CD4-positive, alpha-beta T cell treated with Interleukin-17A for 4 hours (primary cell): ENCODE measurements at regions not wholly inside any gene's neighbourhood (a gene's known extent, or its start where the extent isn't known, plus 50 kb on each side); places are given as distances from the start of the nearest gene placed in this dataset.

ENCODE experiments used
- DNase-seq: peaks from one replicate; pipeline ENCODE4 v3.0.0-alpha.2; 2020; ENCODE audit warnings: mixed read lengths

DNA sequence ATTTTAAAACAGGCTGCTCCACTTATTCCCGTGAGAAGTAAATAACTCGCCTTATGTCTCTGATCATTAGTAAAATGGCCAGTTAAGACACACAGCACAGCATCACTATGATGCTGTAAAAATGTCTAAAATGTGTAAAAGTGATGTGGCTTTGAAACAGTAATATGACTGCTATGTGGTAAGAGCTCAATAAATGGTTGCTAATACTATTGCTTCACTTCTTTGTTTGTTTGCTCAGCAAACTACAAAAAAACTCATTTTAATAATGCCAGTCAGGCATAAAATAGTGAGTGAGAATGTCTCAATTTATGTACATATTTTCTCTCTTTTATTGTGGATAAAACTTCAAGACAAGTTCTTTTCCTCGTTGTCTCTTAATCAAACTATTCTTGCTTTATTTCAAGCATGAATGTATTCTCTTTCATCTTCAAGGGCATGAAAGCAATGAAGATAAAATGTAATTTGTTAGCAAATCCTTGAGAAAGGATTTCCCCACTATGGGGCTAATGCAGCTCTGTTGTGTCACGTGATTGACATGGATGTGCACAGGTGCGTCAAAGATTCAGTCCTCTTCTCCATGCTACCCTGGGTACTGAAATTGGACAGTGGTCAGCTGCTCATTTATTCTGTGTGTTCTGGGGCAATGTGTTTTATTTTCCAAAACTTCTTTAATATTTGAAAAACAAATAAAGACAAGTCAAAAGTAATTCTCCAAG lies 387.2 kb downstream of the TRIB2 start:
- DNase-seq: no peak

DNA sequence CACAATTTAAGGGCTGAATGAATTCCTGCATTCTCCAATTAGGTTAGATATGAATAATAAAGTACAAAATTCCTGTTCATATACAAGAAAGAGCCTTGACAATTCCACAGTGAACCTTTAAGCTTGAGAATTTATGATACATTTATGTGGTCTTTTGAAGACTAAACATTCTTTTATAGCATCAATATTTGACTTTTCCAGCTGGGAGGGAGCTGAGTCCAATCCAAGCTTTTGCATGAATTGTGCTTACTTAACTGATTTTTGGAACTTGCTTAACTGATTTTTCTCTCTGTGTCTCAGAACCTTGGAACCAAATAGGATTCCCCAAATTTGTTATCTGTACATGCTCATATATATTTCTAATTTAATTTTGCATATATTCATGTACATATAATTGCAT lies 388.0 kb downstream of the TRIB2 start:
- DNase-seq: no peak

DNA sequence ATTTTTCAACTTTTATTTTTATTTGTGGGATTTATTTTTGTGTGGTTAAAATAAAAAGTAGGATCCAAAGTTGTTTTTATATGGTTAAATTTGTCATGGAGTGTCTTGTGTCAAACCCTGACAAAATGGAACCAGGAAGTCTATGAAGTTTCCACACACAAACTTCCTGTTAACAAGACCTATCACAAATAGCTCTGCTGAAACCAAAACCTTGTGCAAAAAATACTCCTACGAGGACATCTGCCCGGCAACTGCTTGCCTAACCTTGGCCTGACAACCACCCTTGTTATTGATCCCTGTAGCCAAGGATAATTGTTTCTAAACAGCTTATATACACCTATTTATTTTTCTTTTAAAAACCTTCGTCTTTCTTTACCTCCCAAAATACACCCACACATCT lies 389.6 kb downstream of the TRIB2 start:
- DNase-seq: no peak

DNA sequence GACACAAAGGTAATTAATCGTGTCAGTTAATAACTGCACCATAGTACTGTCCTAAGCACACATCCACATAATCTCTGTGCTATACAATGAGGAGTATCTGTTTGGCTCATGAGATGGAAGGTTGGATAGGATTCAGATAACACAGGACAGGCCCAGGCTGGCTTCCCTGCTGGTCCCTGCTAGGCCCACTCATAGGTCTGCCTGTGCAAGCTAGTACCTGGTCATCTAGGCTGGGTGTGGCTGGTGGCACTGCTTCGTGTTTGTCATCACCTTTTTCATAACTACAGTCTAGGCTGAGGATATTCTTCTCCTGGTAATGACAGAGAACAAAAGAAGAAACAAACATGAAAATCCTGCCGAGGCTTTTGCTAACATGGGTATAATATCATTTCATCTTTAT lies 392.8 kb downstream of the TRIB2 start:
- no peak for DNase-seq

DNA sequence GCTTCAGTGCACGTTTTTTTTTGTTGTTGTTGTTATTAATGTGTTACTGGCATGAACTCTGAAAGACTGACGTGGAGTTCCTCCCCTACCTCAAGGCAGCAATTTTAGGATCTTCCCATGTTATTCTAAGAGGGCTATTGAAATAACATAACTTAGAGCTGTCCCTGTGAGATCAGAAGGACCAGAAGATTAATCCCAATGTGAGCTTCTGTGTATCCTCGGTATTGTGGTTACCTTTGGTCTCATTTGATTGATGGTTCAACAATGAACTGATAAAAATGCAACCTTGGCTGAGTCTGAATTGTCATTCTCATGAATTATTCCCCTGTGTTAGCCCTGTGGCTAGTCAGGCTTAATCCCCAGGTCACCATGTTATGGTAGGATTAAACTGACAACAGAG lies 394.1 kb downstream of the TRIB2 start:
- no peak for DNase-seq

DNA sequence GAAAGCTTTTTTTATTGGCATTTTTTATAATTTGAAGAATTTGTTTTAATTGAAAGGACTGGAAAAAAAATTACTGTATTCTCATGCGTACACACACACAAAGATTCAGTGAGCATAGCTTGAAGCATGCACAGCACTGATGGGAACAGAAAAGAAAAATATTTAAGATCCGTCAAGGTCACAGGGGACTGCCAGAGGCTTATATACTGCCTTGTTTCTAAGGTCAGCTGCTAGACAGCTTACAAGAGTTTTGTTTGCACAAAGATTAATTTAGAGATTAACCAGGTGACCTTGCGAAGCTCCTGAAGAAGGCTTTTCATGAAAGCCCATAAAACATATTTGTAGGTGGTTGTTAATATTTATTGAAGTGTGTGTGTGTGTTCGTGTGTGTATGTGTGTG lies 396.3 kb downstream of the TRIB2 start:
- DNase-seq: no peak

DNA sequence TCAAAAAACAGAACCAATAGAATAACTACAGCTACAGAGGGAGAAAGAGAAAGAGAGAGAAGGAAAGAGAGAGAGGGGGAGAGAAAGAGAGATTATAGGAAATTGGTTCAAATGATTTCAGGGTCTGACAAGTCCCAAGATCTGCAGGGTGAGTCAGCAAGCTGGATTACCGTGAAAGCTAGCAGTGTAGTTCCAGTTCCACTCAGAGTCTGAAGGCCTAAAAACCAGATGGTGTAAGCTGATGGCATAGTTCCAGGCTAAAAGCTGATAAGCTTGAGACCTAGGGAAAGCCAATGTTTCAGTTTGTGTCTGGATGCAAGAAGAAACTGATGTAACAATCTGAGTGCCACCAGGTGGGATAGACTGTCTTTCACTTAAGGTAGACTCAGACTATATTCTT lies 397.7 kb downstream of the TRIB2 start:
- DNase-seq: no peak

DNA sequence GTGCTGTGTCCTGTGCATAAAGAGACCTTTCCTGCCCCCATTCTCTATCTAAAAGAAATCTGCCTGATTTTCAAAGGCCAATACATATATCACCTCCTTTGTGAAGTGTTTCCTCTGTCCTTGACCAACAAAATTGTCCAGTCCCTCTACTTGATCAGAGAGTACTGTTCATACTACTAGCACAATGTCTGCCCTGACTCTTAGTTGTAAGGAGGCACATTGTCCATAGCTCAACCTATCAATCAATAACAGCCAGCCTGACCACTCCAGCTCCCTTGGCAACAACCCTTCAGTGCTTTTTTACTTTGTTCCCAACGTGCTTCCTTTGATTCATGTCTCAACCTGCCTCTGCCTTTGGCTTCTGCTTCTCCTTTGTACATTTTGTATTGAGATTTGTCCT lies 398.9 kb downstream of the TRIB2 start:
- no peak for DNase-seq

DNA sequence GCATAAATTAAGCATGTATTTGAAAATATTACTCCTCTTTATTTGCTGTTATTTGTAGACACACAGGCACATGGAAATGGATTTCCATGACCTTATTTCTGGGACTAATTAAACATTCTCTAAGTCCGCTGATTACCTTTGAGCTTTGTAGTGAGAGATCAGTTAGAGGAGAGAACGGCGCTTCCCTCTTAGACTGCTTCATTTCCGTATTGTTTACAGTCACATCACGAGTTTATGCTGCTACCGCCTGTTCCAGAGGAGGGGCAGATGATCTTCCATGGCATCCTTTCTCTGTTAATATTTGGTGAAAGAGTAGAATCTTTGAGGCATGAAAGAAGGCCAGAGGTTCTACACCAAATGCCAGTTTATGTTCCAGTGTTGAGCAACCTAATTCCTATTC lies 404.4 kb downstream of the TRIB2 start:
- DNase-seq: no peak

DNA sequence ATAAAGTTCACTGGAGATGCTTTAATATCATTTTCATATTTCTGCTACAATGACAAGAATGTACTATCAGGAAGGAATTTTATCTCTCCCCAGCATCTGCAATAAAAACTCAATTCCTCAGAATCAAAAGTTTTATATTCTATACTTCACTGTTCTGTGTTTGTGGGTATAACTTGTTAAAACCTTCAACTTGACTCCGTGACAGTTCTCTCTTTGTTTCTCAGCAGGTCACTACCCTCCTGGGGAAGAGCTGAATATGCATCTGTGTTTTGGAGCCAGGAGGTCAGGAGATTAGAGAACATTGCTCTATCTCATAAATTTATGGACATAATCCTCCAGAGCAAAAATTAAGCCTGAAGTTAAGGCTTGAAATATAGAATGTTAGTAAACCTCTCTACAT lies 411.4 kb downstream of the TRIB2 start:
- no peak for DNase-seq

DNA sequence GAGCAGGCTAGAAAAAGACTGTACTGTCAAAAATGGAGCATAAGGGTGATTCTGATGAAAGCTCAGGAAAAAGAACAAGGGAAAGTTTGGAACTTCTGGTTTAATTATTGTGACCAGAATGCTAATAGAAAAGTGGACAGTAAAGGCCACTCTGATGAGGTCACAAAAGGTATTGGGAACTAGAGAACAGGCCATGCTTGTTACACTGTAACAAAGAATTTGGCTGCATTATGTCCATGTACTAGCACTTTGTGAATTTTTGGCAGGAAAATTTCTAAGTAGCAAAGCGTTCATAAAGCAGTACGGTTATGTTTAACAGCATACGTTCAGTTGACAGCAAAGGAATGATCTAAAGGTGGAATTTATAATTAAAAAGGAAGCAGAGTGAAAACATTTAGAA lies 418.6 kb downstream of the TRIB2 start:
- DNase-seq: no peak

DNA sequence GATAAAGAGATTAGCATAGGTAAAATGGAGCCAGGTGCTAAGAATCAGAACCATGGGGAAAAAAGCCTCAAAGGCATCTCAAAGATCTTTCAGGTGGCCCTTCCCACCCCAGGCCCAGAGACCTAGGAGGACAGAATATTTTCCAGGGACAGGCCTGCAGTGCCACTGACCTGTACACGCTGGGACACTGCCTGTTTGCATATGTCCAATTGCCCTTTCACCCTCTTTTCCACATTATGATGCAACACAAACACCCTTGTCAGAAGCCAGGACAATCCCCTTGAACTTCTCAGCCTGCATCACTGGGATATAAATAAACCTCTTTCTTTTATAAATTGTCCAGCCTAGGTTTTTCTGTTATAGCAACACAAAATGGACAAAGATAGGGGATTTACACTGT lies 419.1 kb downstream of the TRIB2 start:
- DNase-seq: no peak

DNA sequence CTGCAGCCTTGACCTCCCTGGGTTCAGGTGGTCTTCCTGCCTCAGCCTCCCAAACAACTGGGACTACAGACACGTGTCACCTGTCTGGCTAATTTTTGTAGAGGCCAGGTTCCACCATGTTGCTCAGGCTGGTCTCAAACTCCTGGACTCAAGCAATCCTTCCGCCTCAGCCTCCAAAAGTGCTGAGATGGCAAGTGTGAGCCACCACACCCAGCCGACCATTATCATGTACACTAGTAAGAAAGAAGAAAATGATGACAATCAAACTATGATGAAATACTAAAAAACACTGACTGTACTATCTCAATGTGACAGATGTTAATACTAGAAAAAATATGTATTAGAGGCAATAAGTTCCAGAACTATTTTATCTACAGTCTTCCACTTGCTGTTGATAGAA lies 420.9 kb downstream of the TRIB2 start:
- DNase-seq: no peak

DNA sequence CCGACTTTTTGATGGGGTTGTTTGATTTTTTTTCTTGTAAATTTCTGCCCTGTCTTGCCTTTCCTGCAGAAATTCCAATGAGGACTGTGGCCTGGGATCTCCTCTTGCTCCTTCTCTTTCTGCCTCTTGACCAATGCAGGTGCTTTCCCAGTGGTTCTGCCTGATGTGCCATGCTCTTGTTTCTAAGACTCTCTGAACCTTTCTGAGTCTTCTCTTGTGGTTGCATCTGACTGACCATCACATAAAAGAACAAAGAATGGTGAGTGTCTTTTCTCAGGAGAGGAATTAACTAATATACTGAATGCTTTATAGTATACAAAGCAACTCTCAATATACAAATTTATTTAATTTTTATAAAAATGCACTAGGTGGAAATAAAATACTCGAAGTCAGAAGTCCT lies 424.6 kb downstream of the TRIB2 start:
- no peak for DNase-seq

DNA sequence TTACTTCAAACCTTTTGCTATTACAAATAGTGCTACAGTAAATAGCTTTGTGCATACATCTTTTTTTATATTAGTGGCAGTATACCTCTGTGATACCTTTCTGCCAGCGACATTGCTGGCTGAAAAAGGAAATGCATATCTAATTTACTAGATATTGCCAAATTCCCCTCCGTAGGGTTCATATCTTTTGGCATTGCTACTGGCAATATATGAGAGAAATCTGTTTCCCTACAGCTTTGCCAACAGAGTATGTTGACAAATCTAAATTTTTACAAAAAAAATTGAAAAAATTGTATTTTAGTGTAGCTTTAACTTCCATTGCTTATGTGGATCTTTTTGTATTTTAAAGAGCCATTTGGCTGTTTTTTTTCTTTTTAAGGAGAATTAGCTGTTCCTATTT lies 426.7 kb downstream of the TRIB2 start:
- no peak for DNase-seq

DNA sequence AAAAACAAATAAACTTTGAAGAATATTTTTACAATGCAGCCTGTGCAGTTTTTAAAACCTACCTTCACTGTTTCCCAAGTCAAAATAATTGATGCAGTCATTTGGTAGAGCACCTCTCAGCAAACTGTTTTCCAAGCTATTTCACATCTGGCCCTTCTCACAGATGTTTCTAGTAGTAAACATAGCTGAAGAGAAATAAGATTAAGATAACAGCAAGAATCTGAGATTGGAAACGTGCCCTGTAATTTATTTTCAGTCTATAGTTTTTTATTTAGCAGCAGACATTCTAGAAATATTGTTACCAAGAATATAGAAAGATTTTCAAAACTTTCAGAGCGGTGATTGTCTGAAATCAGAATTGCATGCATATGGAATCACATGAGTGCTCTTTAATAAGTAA lies 440.2 kb downstream of the TRIB2 start:
- DNase-seq: no peak

DNA sequence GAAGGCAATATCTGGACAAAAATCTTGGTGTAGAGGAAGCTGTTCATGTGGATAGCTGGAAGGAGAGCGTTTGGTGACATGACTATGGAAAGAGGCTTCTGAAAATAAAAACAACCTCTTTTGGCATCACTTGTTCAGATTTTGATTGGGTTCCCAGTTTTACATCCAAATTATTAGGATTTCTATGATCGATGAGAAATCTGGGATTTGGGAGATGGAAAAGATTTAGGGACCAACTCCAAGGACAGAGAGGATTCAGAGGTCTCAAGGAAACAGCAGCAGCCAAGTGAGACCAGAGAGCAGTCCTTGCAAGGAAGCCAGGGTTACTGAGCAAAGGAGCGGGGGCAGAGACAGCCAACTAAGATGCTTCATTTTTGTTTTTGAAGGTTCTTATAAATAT lies 441.7 kb downstream of the TRIB2 start:
- no peak for DNase-seq

DNA sequence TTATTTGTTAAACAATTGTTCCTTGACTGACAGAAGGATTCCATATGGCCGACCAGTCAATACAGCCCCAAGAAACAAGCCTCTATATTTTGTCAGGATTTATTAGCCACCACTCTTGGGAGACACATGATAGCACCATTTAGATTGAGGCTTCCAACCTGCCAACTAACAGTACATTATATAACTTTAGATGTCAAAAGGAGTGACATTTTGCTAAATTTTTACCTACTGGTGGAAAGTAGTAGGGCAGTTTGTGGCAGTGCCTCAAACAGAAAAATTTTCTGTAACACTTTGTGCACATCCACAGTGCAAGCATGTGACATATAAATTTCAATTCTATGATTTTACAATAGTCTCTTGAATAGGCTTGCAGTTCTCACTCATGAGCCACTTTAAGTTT lies 464.0 kb downstream of the TRIB2 start:
- DNase-seq: no peak

DNA sequence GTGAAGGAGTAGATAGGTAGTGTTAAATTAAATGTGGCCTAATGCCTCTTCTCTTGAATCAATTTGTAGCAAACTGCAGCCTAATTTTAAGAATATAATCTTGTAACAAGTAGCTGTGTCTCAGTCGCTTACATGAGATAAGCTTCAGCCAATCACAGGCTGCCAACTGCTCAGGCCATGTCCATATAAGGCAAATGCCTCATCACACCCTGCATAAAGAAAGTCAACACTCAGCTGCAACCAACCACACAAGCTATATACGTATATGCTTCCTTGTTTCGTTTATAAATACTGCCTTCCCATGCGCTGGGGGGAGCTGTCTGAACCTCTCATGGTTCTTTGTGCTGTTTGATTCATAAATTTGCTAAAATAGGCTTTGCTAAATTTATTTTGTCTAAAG lies 476.3 kb downstream of the TRIB2 start:
- DNase-seq: no peak

DNA sequence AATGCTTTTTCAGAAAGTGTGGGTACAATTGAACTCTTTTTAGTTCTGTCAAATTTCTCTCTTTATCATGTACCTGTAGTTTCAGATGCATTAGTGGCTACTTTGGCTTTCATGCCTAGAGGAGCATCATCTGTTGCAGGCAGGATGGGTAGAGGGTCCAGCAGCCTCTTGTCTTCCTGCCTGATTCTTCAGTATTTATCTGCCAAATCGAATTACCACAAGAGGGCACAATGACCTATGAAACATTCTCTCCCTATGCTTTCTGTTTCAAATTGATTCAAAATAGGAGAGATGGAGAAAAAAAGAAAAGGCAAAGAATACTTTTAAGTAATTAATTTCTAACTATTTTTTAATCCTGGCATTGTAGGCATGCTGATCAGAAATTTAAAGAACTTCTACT lies 477.2 kb downstream of the TRIB2 start:
- no peak for DNase-seq

DNA sequence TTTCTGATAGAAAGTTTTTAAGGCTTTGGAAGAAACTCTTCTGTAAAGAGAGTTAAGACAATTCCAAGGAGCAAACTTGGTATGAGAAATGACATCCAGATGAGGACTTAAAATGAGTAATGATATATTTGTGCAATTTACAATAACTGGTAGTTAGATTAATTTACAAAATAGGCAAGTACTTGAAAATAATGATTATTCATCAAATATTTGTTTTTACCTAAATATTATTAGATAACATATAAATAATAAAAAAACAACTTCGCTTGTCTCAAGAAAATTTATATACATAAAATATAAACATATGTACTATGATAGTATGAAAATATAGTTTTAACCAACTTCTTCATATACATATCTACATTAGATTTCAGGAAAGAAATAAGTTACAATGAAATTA lies 478.5 kb downstream of the TRIB2 start:
- DNase-seq: no peak

DNA sequence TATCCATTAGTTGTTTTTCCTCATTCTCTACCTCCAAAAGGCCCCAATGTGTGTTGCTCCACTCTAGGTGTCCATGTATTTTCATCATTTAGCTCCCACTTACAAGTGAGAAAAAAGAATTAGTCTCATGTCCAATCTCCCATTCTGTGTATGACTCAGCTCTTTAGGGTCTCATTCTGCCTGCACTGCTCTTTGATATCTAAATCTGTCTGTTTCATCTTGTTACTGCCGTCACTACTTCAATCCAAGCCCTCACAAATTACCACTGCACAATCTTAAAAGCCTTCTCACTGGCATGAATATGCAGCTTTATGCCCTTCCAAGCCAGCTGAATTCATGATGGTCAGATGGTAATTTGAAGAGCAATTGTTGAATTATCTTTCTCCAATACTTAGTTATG lies 480.5 kb downstream of the TRIB2 start:
- DNase-seq: no peak

DNA sequence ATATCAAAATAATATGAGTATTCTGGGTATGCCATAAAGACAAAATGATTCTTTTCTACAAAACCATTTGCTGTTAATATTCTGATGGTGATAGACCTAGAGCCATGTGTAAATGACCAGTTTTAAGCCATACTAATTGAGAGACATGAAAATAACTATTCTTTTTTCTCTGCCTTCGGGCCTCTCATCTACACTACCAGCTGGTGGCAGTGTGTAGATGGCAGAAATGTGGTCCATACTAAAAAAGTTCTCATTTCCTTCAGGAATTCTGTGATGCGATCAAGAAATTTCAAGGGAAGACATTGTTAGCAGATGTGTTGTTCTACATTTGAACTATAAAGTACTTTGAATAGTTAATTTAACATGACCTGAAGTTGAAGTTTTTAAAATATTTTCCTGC lies 485.2 kb downstream of the TRIB2 start:
- no peak for DNase-seq

DNA sequence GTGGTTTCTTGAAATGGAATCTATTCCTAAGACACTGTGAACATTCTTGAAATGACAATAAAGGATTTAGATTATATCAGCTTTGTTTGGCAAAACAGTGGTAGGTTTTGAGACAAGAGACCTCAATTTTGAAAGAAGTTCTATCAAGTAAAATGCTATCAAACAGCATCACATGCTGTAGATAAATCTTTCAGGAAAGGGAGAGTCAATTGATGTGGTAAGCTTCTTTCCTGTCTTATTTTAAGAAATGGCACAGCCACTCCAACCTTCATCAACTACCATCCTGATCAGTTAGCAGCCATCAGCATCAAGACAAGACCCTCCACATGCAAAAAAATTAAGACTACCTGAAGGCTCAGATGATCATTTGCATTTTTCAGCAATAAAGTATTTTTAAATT lies 495.4 kb downstream of the TRIB2 start:
- DNase-seq: no peak

DNA sequence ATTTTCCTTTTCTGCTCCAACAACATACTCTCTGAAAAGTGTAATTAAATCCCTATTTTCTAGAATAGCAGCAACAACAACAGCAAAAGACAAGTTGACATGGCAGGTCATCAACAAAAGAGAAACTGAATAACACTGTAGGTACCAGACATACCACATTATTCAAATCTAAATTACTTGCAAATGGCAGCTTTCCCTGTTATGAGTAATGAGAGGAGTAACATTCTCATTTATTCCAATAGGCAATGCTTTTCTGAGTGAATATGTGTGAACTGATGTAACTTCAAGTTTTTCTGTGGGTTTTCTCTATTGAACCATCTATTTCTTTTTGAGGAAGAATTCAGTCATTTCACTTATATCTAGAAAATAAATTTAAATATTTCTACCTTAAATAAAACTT lies 501.5 kb downstream of the TRIB2 start:
- DNase-seq: no peak

DNA sequence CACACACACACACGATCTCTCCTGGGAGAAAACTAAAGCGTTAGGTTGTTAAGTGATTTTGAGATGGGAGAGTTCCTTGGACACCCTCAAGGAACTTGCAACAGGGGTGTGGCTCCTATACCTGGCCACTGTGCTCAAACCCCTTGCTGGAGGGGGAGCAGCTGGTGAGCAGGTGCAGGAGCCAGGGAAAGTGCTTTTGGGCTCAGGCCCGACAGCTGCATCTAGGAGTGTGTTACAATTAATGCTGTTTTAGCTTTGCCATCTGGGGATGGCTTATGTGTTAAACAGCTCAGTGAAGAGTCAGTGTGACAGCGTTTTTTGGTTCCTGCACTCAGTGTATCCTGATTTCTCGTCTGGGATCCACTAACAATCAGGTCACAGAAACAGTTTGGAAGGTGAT lies 510.8 kb downstream of the TRIB2 start:
- no peak for DNase-seq
